ENCODE measurements at regions not wholly inside any gene's neighbourhood (a gene's known extent, or its start where the extent isn't known, plus 50 kb on each side); places are given as distances from the start of the nearest gene placed in this dataset.

DNA sequence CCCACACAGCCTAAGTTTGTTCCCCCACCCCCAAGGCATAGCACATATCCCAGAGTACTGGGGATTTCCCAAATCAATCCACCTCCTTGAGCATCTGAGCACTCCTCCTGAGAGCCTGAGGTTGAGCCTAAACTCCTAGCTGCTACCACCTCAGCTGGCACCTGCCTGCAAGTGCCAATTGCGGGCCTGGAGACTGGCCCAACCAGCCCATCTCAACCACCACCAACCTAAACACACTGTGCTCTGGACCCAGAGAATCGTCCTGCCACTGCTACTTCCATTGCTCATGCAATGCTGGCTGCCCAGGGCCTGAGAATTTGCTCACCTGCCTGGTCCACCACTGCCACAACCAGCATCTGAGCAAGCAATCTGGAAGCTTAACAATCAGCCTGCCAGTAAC is 177.1 kb downstream of the FGF13 start:
- DNase-seq (ENCODE audit: low spot score): no peak

DNA sequence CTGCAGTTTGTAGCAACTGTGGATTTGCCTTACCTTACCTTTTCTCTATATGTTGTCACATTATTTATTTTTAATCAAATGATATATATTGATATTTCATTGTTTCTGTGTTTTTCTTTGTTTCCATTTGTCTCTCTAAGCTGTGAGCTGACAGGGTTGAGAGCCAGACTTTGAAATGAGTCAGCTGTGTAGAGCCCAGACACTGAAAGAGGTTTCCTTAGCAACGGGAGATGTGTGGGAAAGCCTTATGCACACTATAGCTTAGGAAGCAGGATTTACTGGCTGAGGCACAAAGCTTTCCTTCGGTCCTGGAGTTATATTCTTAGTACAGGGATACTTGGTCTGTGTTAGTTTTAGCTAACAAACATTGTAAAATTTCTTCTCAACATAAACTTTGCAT is 192.2 kb downstream of the FGF13 start:
- peak; percentile 5 for DNase-seq (ENCODE audit: low spot score)

DNA sequence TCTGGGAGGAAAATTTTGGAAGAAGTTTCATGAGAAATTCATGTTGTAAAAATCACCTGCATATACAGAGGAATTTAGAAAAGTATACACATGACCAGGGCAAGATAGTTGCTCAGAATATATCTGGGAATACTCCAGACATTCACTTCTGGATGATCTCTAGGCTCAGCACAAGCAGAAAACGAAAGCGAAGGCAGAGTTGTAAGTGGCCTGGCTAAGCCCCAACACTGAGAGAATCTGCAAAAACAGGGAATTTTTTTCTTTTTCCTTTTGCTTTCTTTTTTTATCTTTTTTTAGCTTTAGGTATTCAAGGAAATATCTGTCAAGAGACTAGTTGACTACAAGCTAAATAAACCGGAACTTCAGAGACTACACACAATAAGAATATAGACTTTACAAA is 207.2 kb downstream of the FGF13 start:
- no peak for DNase-seq (ENCODE audit: low spot score)

DNA sequence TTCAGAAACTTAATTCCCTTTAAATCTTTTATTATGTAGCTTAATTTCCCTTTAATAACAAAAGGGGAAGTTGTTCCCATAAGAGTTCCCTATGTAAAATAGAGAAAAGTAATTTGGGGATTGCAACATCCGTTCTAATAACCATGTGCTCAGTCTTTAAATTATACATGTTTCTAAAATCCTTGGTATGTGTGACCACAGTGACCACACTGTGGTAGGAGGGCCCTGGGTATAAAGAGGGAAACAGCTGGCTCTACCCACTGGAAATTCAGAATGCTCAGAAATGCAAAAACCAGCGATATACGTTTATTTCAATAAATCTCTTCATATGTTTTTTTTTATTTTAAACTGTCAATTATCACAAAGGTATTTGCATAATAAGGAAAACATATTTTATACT is 219.1 kb downstream of the FGF13 start:
- no peak for DNase-seq (ENCODE audit: low spot score)

DNA sequence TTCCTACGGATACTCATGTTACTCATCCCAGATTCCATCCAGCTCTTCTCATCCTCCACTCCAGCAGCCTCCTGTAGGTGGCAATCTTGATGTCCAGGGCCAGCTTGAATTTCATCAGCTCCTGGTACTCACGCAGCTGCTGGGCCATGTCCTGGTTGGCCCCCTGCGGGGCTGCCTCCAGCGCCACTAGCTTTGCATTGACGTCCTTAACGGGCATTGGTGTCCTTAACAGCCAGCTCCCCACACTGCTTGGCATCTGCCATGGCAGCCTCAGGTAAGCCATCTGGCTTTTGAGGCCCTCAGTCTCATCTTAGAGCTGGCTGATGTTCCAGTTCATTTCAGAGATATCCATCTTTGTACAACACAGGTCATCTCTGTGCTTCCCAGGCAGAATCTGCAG is 223.7 kb downstream of the FGF13 start:
- DNase-seq (ENCODE audit: low spot score): no peak

DNA sequence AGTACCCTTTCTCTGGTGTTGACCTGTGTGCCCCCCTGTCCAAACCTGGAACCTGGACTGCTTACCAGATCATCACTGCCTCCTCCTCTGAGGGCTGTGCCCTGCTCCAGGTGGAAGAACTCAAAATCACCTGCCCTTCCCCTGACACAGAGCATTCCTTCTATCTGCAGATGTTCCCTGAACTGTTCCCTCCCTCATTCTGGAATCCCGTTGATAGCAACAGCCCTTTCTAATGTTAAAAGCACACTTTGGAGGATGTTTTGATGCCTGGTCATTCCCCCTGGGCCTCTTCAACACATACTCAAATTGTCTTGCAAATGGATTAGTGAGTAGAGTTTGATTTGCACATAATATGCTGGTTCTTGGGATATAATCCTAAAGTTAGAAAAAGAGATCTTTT is 225.8 kb downstream of the FGF13 start:
- DNase-seq (ENCODE audit: low spot score): peak; percentile 55

DNA sequence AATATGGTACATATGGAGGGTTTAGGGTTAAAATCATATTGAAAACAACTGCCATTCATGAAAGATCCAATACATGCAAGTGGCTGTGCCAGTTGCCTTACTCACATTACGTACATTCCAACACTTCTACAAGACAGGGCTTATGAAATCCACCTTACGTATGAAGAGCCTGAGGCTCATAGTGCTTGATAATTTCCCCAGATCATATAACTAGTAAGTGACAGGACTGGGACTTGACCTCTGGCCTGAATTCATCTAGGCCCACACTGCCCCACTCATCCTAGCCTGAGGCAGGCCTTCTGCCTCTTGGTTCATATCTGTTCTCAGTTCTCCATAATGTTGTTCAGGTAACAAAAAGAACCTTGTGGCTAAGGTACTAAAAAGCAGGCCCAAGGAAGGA is 226.3 kb downstream of the FGF13 start:
- no peak for DNase-seq (ENCODE audit: low spot score)

DNA sequence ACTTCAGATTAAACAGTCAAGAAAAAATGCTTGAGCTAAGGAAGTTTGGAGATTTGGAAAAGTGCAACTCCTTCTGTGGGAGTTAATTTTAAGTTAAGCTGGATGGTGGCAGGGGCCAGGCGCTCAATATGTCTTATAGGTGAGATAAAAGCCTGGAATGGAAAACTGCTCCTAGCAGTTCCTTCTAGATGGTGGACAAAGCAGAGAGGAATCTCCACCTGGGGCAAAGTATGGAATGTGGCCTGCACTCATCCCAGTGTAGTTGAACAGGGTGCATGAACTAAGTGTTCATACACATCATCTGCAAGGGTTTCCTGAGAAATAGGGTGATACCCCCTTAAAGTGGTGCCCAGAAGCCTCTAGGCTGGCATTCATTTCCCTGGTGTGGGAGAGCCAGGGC is 227.1 kb downstream of the FGF13 start:
- no peak for DNase-seq (ENCODE audit: low spot score)

DNA sequence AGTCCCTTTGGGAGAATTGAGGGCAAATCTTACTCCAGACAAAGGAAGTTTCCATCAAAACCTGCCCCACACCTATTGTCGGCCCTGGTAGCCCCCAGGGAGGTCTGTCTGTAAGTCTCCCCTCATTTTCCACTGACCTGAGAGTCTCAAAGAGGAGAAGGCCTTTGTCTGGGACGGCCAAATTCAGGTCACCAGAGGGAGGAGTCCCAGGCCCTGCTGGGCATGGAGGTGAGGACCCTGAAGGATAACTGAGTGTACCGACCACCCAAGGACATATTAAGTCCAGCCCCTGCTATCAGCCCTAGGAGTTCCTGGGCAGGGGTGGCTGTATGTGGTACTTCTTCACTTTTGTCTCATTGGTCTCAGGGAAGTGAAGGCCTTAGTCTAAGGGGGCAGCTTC is 229.9 kb downstream of the FGF13 start:
- no peak for DNase-seq (ENCODE audit: low spot score)

DNA sequence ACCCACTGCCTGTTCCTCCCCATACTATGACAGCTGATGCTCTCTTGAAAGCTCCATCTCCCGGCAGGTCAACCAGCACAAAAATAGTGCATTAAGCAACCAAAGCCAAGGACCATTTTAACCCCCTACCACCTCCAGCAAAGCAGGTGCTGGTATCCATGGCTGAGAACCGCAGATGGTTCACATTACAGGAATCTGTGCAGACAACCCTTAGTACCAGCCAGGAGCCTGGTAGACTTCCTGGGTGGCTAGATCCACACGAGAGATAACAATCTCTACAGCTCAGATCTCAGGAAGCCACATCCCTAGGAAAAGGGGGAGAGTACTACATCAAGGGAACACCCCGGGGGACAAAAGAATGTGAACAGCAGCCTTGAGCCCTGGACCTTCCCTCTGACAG is 248.0 kb downstream of the FGF13 start:
- no peak for DNase-seq (ENCODE audit: low spot score)
